ENCODE measurements at regions not wholly inside any gene's neighbourhood (a gene's known extent, or its start where the extent isn't known, plus 50 kb on each side); places are given as distances from the start of the nearest gene placed in this dataset.

DNA sequence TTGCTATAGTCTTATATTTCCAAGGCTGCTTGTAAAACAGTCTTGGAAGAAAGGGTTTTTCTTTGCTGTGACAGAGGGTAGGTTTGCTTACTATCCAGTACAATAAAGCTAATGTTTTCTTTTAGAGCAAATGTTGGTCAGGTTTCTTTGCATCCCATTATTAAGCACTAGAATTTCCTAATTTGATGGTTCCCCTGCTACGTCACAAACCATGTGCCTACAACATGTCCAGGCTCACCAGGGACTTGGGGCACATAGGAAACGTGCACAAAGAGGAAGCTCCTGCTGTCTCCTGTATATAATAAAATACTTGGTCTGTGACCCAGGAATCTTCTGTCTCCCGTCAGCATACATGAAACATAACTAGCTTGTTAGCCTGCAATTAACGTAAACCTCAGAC lies 486.3 kb upstream of the LRFN5 start:
- H3K4me3 ChIP-seq (ENCODE audit: control insufficient read depth, low read depth, low read length): no peak overlapping the region
- DNase-seq (ENCODE audit: low read depth): no peak
- TF ChIP-seq CTCF (IDR thresholded peaks at IDR 0.05; ENCODE audit: control insufficient read depth, insufficient read depth, low read depth, low read length, missing control alignments): no peak

- DNase-seq (ENCODE audit: low read depth): no peak
- no peak overlapping the region for H3K4me3 ChIP-seq (ENCODE audit: control insufficient read depth, low read depth, low read length)
- TF ChIP-seq CTCF (IDR thresholded peaks at IDR 0.05; ENCODE audit: control insufficient read depth, insufficient read depth, low read depth, low read length, missing control alignments): no peak
Observed at GRCh38 chr14:41096131-41096530, 510.5 kb upstream of the LRFN5 start.

- no peak for DNase-seq (ENCODE audit: low read depth)
- no peak for TF ChIP-seq CTCF (IDR thresholded peaks at IDR 0.05; ENCODE audit: control insufficient read depth, insufficient read depth, low read depth, low read length, missing control alignments)
- no peak overlapping the region for H3K4me3 ChIP-seq (ENCODE audit: control insufficient read depth, low read depth, low read length)
Observed at GRCh38 chr14:41087056-41087455, 519.6 kb upstream of the LRFN5 start.

DNA sequence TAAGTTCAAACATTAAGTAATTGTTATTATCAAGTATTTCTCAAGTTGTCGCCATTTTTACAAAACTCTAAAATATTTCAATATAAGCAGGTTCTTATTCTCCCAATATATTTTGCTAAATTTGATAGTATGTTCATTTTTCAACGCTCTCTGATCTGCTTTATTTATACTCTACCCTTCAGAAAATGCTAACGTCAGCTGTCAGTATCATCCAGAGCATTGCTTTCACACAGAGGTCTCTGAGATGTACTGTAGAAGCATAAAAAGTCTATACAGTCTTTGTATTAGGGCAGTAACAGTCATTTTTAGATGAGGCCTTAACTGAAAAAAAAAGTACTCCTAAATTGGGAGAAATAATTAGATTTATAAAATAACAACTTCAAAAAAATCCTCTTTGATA lies 533.1 kb upstream of the LRFN5 start:
- TF ChIP-seq CTCF (IDR thresholded peaks at IDR 0.05; ENCODE audit: control insufficient read depth, insufficient read depth, low read depth, low read length, missing control alignments): no peak
- no peak for DNase-seq (ENCODE audit: low read depth)
- no peak overlapping the region for H3K4me3 ChIP-seq (ENCODE audit: control insufficient read depth, low read depth, low read length)

DNA sequence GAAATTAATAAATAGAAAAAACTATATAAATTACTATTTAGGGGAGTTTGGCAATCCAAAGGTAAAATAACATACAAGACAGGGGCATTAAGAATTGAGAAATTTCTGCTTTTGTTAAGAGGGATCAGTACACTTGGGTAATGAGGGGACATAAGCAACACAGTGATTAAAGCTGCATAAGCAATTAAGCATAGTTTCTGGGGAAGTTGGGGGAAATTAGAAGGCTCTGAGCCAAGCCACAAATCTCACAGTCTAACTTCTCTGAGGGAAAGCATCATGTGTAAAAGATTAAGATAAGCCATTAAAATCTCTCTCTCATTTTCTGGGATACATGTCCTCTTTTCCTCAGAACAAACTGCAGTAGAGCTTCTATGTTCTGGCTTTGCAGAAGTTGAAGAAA lies 533.9 kb upstream of the LRFN5 start:
- no peak for TF ChIP-seq CTCF (IDR thresholded peaks at IDR 0.05; ENCODE audit: control insufficient read depth, insufficient read depth, low read depth, low read length, missing control alignments)
- no peak for DNase-seq (ENCODE audit: low read depth)

GRCh38 chr14:41071351-41071750 lies 535.3 kb upstream of the LRFN5 start:
- H3K4me3 ChIP-seq (ENCODE audit: control insufficient read depth, low read depth, low read length): no peak overlapping the region
- no peak for DNase-seq (ENCODE audit: low read depth)
- no peak for TF ChIP-seq CTCF (IDR thresholded peaks at IDR 0.05; ENCODE audit: control insufficient read depth, insufficient read depth, low read depth, low read length, missing control alignments)

More for the DNA sequence above, 533.9 kb upstream of the LRFN5 start:
- H3K4me3 ChIP-seq (ENCODE audit: control insufficient read depth, low read depth, low read length): no peak overlapping the region

DNA sequence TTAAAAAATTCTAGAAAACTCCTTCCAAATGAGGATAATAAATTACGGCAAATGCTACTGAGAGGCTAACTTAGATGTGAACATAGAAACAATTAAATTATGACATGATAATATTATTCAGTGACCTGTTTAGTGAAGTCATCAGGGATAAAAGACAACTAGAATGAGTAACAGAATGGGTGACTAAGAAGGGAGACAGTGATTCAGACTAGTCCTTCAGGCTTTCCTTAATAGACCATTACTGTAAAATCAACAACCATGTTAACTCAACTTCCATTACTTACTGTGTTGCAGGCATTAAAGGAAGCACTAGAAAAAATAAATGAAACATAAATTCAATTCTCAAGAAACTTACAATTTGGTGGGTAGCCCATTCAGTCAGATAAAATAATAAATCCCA lies 543.9 kb upstream of the LRFN5 start:
- no peak for DNase-seq (ENCODE audit: low read depth)
- no peak for TF ChIP-seq CTCF (IDR thresholded peaks at IDR 0.05; ENCODE audit: control insufficient read depth, insufficient read depth, low read depth, low read length, missing control alignments)
- no peak overlapping the region for H3K4me3 ChIP-seq (ENCODE audit: control insufficient read depth, low read depth, low read length)

All from AG09309 (cell line).